ENCODE measurements at regions not wholly inside any gene's neighbourhood (a gene's known extent, or its start where the extent isn't known, plus 50 kb on each side); places are given as distances from the start of the nearest gene placed in this dataset.

GRCh38 chr10:62651341-62651740 lies 153.2 kb upstream of the ADO start:
- 37 to 59% (median 53%) methylated on average over 2 of the region's 2 CpGs for whole genome bisulfite sequencing, 3 donors
- no peak for FAIRE-seq
- DNase-seq = no peak
- H3K27ac ChIP-seq (ENCODE audit: low read depth in 1 of 3, low read length in 2 of 3) = no peak overlapping the region
- no peaks in the 10 kb centered on the region for H3K27me3 ChIP-seq (ENCODE audit: control insufficient read depth in 3 of 3, insufficient read depth in 3 of 3, low read length in 3 of 3)
- no peaks in the 10 kb centered on the region for H3K36me3 ChIP-seq (ENCODE audit: control insufficient read depth in 3 of 3, insufficient read depth in 2 of 3, low read depth in 1 of 3, low read length in 3 of 3)
- no peaks in the 10 kb centered on the region for H3K9me3 ChIP-seq (ENCODE audit: control insufficient read depth in 2 of 2, insufficient read depth in 1 of 2, low read depth in 1 of 2, low read length in 1 of 2)
- H3K4me3 ChIP-seq (ENCODE audit: low read depth in 1 of 3, low read length in 3 of 3) = no peak overlapping the region
- H3K4me1 ChIP-seq (ENCODE audit: control insufficient read depth in 3 of 3, insufficient read depth in 2 of 3, low read depth in 1 of 3, low read length in 2 of 3) = no peaks in the 10 kb centered on the region

GRCh38 chr10:62652114-62652513 lies 152.4 kb upstream of the ADO start:
- FAIRE-seq = no peak
- no peak overlapping the region for H3K27ac ChIP-seq (ENCODE audit: low read depth in 1 of 3, low read length in 2 of 3)

GRCh38 chr10:62652564-62652963 lies 152.0 kb upstream of the ADO start:
- Histone ChIP-seq H3K9me3 (ENCODE audit: control insufficient read depth in 2 of 2, insufficient read depth in 1 of 2, low read depth in 1 of 2, low read length in 1 of 2) (no peaks in the 10 kb centered on the region), H3K27me3 (ENCODE audit: control insufficient read depth in 3 of 3, insufficient read depth in 3 of 3, low read length in 3 of 3) (no peaks in the 10 kb centered on the region), H3K4me3 (ENCODE audit: low read depth in 1 of 3, low read length in 3 of 3) (no peak overlapping the region), H3K36me3 (ENCODE audit: control insufficient read depth in 3 of 3, insufficient read depth in 2 of 3, low read depth in 1 of 3, low read length in 3 of 3) (no peaks in the 10 kb centered on the region), H3K27ac (ENCODE audit: low read depth in 1 of 3, low read length in 2 of 3) (no peak overlapping the region), H3K4me1 (ENCODE audit: control insufficient read depth in 3 of 3, insufficient read depth in 2 of 3, low read depth in 1 of 3, low read length in 2 of 3) (no peaks in the 10 kb centered on the region)
- no peak for FAIRE-seq
- DNase-seq = no peak

More at GRCh38 chr10:62652114-62652513, 152.4 kb upstream of the ADO start:
- 61 to 63% (median 61%) methylated on average over 2 of the region's 2 CpGs for WGBS, 3 donors
- DNase-seq = no peak
- H3K9me3 ChIP-seq (ENCODE audit: control insufficient read depth in 2 of 2, insufficient read depth in 1 of 2, low read depth in 1 of 2, low read length in 1 of 2) = no peaks in the 10 kb centered on the region
- H3K36me3 ChIP-seq (ENCODE audit: control insufficient read depth in 3 of 3, insufficient read depth in 2 of 3, low read depth in 1 of 3, low read length in 3 of 3) = no peaks in the 10 kb centered on the region
- no peak overlapping the region for H3K4me3 ChIP-seq (ENCODE audit: low read depth in 1 of 3, low read length in 3 of 3)
- H3K27me3 ChIP-seq (ENCODE audit: control insufficient read depth in 3 of 3, insufficient read depth in 3 of 3, low read length in 3 of 3) = no peaks in the 10 kb centered on the region
- H3K4me1 ChIP-seq (ENCODE audit: control insufficient read depth in 3 of 3, insufficient read depth in 2 of 3, low read depth in 1 of 3, low read length in 2 of 3) = no peaks in the 10 kb centered on the region

GRCh38 chr10:62653254-62653653 lies 151.3 kb upstream of the ADO start:
- H3K4me1 ChIP-seq (ENCODE audit: control insufficient read depth in 3 of 3, insufficient read depth in 2 of 3, low read depth in 1 of 3, low read length in 2 of 3) = no peaks in the 10 kb centered on the region
- DNase-seq = no peak
- H3K27ac ChIP-seq (ENCODE audit: low read depth in 1 of 3, low read length in 2 of 3) = no peak overlapping the region
- H3K9me3 ChIP-seq (ENCODE audit: control insufficient read depth in 2 of 2, insufficient read depth in 1 of 2, low read depth in 1 of 2, low read length in 1 of 2) = no peaks in the 10 kb centered on the region
- no peak for FAIRE-seq
- no peaks in the 10 kb centered on the region for H3K27me3 ChIP-seq (ENCODE audit: control insufficient read depth in 3 of 3, insufficient read depth in 3 of 3, low read length in 3 of 3)
- no peaks in the 10 kb centered on the region for H3K36me3 ChIP-seq (ENCODE audit: control insufficient read depth in 3 of 3, insufficient read depth in 2 of 3, low read depth in 1 of 3, low read length in 3 of 3)
- WGBS, 3 donors = 83 to 86% (median 86%) methylated on average over 6 of the region's 6 CpGs
- H3K4me3 ChIP-seq (ENCODE audit: low read depth in 1 of 3, low read length in 3 of 3) = no peak overlapping the region

GRCh38 chr10:62654966-62655336 lies 149.6 kb upstream of the ADO start:
- H3K36me3 ChIP-seq (ENCODE audit: control insufficient read depth in 3 of 3, insufficient read depth in 2 of 3, low read depth in 1 of 3, low read length in 3 of 3) = no peaks in the 10 kb centered on the region
- no peaks in the 10 kb centered on the region for H3K4me1 ChIP-seq (ENCODE audit: control insufficient read depth in 3 of 3, insufficient read depth in 2 of 3, low read depth in 1 of 3, low read length in 2 of 3)
- no peak overlapping the region for H3K27ac ChIP-seq (ENCODE audit: low read depth in 1 of 3, low read length in 2 of 3)
- no peaks in the 10 kb centered on the region for H3K9me3 ChIP-seq (ENCODE audit: control insufficient read depth in 2 of 2, insufficient read depth in 1 of 2, low read depth in 1 of 2, low read length in 1 of 2)
- 99 to 100% (median 100%) methylated on average over 1 of the region's 1 CpG for WGBS, 3 donors
- no peak for DNase-seq
- no peaks in the 10 kb centered on the region for H3K27me3 ChIP-seq (ENCODE audit: control insufficient read depth in 3 of 3, insufficient read depth in 3 of 3, low read length in 3 of 3)
- H3K4me3 ChIP-seq (ENCODE audit: low read depth in 1 of 3, low read length in 3 of 3) = no peak overlapping the region
- FAIRE-seq = no peak

GRCh38 chr10:62655337-62655994 lies 149.1 kb upstream of the ADO start:
- Histone ChIP-seq H3K36me3 (ENCODE audit: control insufficient read depth in 3 of 3, insufficient read depth in 2 of 3, low read depth in 1 of 3, low read length in 3 of 3) (no peaks in the 10 kb centered on the region), H3K4me1 (ENCODE audit: control insufficient read depth in 3 of 3, insufficient read depth in 2 of 3, low read depth in 1 of 3, low read length in 2 of 3) (no peaks in the 10 kb centered on the region), H3K27ac (ENCODE audit: low read depth in 1 of 3, low read length in 2 of 3) (no peak overlapping the region), H3K27me3 (ENCODE audit: control insufficient read depth in 3 of 3, insufficient read depth in 3 of 3, low read length in 3 of 3) (no peaks in the 10 kb centered on the region), H3K9me3 (ENCODE audit: control insufficient read depth in 2 of 2, insufficient read depth in 1 of 2, low read depth in 1 of 2, low read length in 1 of 2) (no peaks in the 10 kb centered on the region), H3K4me3 (ENCODE audit: low read depth in 1 of 3, low read length in 3 of 3) (no peak overlapping the region)
- DNase-seq (no peak), FAIRE-seq (no peak)
- WGBS, 3 donors = 73 to 87% (median 81%) methylated on average over 6 of the region's 6 CpGs

GRCh38 chr10:62657244-62657835 lies 147.2 kb upstream of the ADO start:
- H3K36me3 ChIP-seq (ENCODE audit: control insufficient read depth in 3 of 3, insufficient read depth in 2 of 3, low read depth in 1 of 3, low read length in 3 of 3) = no peaks in the 10 kb centered on the region
- DNase-seq = no peak
- 85 to 93% (median 91%) methylated on average over 20 of the region's 20 CpGs for WGBS, 3 donors
- H3K27ac ChIP-seq (ENCODE audit: low read depth in 1 of 3, low read length in 2 of 3) = no peak overlapping the region
- no peak overlapping the region for H3K4me3 ChIP-seq (ENCODE audit: low read depth in 1 of 3, low read length in 3 of 3)
- no peaks in the 10 kb centered on the region for H3K27me3 ChIP-seq (ENCODE audit: control insufficient read depth in 3 of 3, insufficient read depth in 3 of 3, low read length in 3 of 3)
- no peaks in the 10 kb centered on the region for H3K4me1 ChIP-seq (ENCODE audit: control insufficient read depth in 3 of 3, insufficient read depth in 2 of 3, low read depth in 1 of 3, low read length in 2 of 3)
- H3K9me3 ChIP-seq (ENCODE audit: control insufficient read depth in 2 of 2, insufficient read depth in 1 of 2, low read depth in 1 of 2, low read length in 1 of 2) = no peaks in the 10 kb centered on the region
- FAIRE-seq = no peak

GRCh38 chr10:62658516-62658915 lies 146.0 kb upstream of the ADO start:
- WGBS, 3 donors = 85 to 91% (median 86%) methylated on average over 8 of the region's 8 CpGs
- Histone ChIP-seq H3K4me3 (ENCODE audit: low read depth in 1 of 3, low read length in 3 of 3) (no peak overlapping the region), H3K4me1 (ENCODE audit: control insufficient read depth in 3 of 3, insufficient read depth in 2 of 3, low read depth in 1 of 3, low read length in 2 of 3) (no peaks in the 10 kb centered on the region), H3K27ac (ENCODE audit: low read depth in 1 of 3, low read length in 2 of 3) (no peak overlapping the region), H3K27me3 (ENCODE audit: control insufficient read depth in 3 of 3, insufficient read depth in 3 of 3, low read length in 3 of 3) (no peaks in the 10 kb centered on the region), H3K36me3 (ENCODE audit: control insufficient read depth in 3 of 3, insufficient read depth in 2 of 3, low read depth in 1 of 3, low read length in 3 of 3) (no peaks in the 10 kb centered on the region), H3K9me3 (ENCODE audit: control insufficient read depth in 2 of 2, insufficient read depth in 1 of 2, low read depth in 1 of 2, low read length in 1 of 2) (no peaks in the 10 kb centered on the region)
- DNase-seq (no peak), FAIRE-seq (no peak)

GRCh38 chr10:62661143-62661542 lies 143.4 kb upstream of the ADO start:
- H3K27me3 ChIP-seq (ENCODE audit: control insufficient read depth in 3 of 3, insufficient read depth in 3 of 3, low read length in 3 of 3) = no peaks in the 10 kb centered on the region
- no peak overlapping the region for H3K4me3 ChIP-seq (ENCODE audit: low read depth in 1 of 3, low read length in 3 of 3)
- H3K27ac ChIP-seq (ENCODE audit: low read depth in 1 of 3, low read length in 2 of 3) = no peak overlapping the region
- H3K9me3 ChIP-seq (ENCODE audit: control insufficient read depth in 2 of 2, insufficient read depth in 1 of 2, low read depth in 1 of 2, low read length in 1 of 2) = no peaks in the 10 kb centered on the region
- no peaks in the 10 kb centered on the region for H3K36me3 ChIP-seq (ENCODE audit: control insufficient read depth in 3 of 3, insufficient read depth in 2 of 3, low read depth in 1 of 3, low read length in 3 of 3)
- FAIRE-seq (no peak), DNase-seq (no peak)
- no peaks in the 10 kb centered on the region for H3K4me1 ChIP-seq (ENCODE audit: control insufficient read depth in 3 of 3, insufficient read depth in 2 of 3, low read depth in 1 of 3, low read length in 2 of 3)
- WGBS, 3 donors = 54 to 90% (median 61%) methylated on average over 3 of the region's 3 CpGs

Measured in small intestine (tissue), 7 donors.